ENCODE measurements at regions not wholly inside any gene's neighbourhood (a gene's known extent, or its start where the extent isn't known, plus 50 kb on each side); places are given as distances from the start of the nearest gene placed in this dataset.

DNA sequence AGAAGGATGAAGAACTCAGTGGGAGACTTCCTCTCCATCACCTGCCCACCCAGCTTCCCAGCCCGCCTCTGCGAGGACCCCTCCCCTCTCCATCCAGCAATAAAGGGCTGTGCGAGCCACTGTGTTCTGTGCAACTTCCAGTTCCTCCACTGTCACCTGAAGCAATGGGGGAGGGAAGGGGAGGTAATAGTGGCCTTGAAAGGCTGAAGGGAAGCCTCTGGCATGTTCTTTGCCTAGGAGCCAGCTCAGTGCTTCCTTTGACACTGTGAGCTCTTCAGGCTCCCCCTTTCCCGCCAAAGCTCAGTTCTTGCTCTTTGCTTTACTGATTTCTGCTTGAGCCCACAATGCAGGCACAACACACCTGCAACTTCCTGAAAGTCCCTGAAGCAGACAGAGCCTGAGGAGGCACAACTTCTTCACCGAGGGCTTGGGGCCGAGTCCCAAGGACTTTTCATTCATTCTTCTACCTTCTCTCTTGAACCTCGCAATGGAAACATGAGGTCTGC, 73.2 kb upstream of the DOCK9 start:
- Mint-ChIP-seq H3K27me3 (ENCODE audit: low read depth) (no peaks in the 10 kb centered on the region), H3K4me1 (peaks cover 39% of the 10 kb centered on the region), H3K36me3 (no peaks in the 10 kb centered on the region), H3K27ac (no peak overlapping the region), H3K9me3 (no peaks in the 10 kb centered on the region), H3K4me3 (no peak overlapping the region)
- CTCF ChIA-PET: interaction anchor here (0.7 to 3.1 kb wide), 3 partner anchors 22 to 384 kb away, joined by 3 to 13 read pairs (median 4); no protein-coding TSS in a partner anchor
- no peak for TF ChIP-seq OVOL2 (CRISPR knock-in tag; IDR thresholded peaks at IDR 0.05; ENCODE audit: borderline replicate concordance)
- TF ChIP-seq ZNF317 (CRISPR knock-in tag; IDR thresholded peaks at IDR 0.05; ENCODE audit: borderline replicate concordance, low read depth): no peak
- TF ChIP-seq, protein P1, sequence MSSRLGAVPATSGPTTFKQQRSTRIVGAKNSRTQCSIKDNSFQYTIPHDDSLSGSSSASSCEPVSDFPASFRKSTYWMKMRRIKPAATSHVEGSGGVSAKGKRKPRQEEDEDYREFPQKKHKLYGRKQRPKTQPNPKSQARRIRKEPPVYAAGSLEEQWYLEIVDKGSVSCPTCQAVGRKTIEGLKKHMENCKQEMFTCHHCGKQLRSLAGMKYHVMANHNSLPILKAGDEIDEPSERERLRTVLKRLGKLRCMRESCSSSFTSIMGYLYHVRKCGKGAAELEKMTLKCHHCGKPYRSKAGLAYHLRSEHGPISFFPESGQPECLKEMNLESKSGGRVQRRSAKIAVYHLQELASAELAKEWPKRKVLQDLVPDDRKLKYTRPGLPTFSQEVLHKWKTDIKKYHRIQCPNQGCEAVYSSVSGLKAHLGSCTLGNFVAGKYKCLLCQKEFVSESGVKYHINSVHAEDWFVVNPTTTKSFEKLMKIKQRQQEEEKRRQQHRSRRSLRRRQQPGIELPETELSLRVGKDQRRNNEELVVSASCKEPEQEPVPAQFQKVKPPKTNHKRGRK (CRISPR knock-in tag; IDR thresholded peaks at IDR 0.05; ENCODE audit: borderline replicate concordance): no peak
- no peak for TF ChIP-seq GABPB1 (CRISPR knock-in tag; IDR thresholded peaks at IDR 0.05)
- TF ChIP-seq, protein P2, sequence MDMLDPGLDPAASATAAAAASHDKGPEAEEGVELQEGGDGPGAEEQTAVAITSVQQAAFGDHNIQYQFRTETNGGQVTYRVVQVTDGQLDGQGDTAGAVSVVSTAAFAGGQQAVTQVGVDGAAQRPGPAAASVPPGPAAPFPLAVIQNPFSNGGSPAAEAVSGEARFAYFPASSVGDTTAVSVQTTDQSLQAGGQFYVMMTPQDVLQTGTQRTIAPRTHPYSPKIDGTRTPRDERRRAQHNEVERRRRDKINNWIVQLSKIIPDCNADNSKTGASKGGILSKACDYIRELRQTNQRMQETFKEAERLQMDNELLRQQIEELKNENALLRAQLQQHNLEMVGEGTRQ (CRISPR knock-in tag; IDR thresholded peaks at IDR 0.05): no peak
- TF ChIP-seq NFE2L1 (CRISPR knock-in tag; IDR thresholded peaks at IDR 0.05): no peak
- TF ChIP-seq MXD4 (CRISPR knock-in tag; IDR thresholded peaks at IDR 0.05; ENCODE audit: borderline replicate concordance): no peak
- TF ChIP-seq ZNF423 (CRISPR knock-in tag; IDR thresholded peaks at IDR 0.05): no peak
- TF ChIP-seq FOXJ3 (CRISPR knock-in tag; IDR thresholded peaks at IDR 0.05; ENCODE audit: borderline replicate concordance): no peak
- no peak for TF ChIP-seq TCF7 (CRISPR knock-in tag; IDR thresholded peaks at IDR 0.05; ENCODE audit: low read depth)
- no peak for TF ChIP-seq NR2C2 (CRISPR knock-in tag; IDR thresholded peaks at IDR 0.05)
- no peak for TF ChIP-seq TP53 (CRISPR knock-in tag; IDR thresholded peaks at IDR 0.05)
- TF ChIP-seq, protein P3, sequence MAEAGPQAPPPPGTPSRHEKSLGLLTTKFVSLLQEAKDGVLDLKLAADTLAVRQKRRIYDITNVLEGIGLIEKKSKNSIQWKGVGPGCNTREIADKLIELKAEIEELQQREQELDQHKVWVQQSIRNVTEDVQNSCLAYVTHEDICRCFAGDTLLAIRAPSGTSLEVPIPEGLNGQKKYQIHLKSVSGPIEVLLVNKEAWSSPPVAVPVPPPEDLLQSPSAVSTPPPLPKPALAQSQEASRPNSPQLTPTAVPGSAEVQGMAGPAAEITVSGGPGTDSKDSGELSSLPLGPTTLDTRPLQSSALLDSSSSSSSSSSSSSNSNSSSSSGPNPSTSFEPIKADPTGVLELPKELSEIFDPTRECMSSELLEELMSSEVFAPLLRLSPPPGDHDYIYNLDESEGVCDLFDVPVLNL (CRISPR knock-in tag; IDR thresholded peaks at IDR 0.05; ENCODE audit: borderline replicate concordance, low read depth): no peak
- TF ChIP-seq ZMAT4 (CRISPR knock-in tag; IDR thresholded peaks at IDR 0.05): no peak
- no peak for TF ChIP-seq CDX4 (CRISPR knock-in tag; IDR thresholded peaks at IDR 0.05; ENCODE audit: borderline replicate concordance)
- TF ChIP-seq, protein P4, sequence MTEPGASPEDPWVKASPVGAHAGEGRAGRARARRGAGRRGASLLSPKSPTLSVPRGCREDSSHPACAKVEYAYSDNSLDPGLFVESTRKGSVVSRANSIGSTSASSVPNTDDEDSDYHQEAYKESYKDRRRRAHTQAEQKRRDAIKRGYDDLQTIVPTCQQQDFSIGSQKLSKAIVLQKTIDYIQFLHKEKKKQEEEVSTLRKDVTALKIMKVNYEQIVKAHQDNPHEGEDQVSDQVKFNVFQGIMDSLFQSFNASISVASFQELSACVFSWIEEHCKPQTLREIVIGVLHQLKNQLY (CRISPR knock-in tag; IDR thresholded peaks at IDR 0.05): no peak
- DNase-seq (ENCODE audit: low spot score) (no peak), ATAC-seq (peak; percentile 38)
- POLR2A ChIA-PET: no interaction called here

DNA sequence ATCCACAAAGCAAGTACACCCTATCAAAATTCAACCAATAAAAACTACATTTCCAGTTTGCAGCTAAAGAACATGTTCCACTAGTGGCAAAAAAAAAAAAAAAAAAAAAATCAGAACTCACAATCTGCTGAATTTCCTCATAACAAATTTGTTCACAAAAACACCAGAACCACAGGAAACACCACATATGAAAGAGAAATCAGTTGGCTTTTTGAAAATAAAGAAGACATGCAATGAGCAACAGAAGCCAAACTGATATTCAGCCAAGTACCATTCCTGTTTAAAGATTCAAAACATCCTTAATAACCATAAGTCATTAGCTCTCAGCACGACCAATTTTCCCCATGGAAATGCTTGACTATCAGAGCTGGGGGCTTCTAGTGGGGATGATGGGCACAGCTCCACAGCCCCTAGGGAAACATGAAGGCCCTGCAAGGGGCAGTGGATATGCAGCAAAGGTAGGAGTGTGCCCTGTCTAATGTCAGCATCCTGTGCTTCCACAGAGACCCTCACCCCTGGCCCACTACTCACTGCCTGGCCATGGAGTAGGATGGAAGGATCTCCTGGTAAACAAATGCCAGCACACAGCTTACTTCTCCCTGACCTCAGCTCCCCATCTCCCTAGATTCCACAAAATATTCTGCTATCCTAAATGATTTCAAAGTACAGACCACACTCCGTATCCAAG, 74.0 kb upstream of the DOCK9 start:
- Mint-ChIP-seq H3K4me3 (no peak overlapping the region), H3K36me3 (no peaks in the 10 kb centered on the region), H3K4me1 (peaks cover 41% of the 10 kb centered on the region), H3K27me3 (ENCODE audit: low read depth) (no peaks in the 10 kb centered on the region), H3K27ac (0 out of 2 replicates have a peak overlapping the region, but pooled peaks have one; percentile 2), H3K9me3 (no peaks in the 10 kb centered on the region)
- ATAC-seq (no peak), DNase-seq (ENCODE audit: low spot score) (no peak)
- TF ChIP-seq MAX (CRISPR knock-in tag; IDR thresholded peaks at IDR 0.05) (no peak), PRRX2 (CRISPR knock-in tag; IDR thresholded peaks at IDR 0.05) (no peak), TP53 (CRISPR knock-in tag; IDR thresholded peaks at IDR 0.05) (no peak)
- POLR2A ChIA-PET: no interaction called here
- CTCF ChIA-PET: interaction anchor here (3.1 kb wide), 1 partner anchor 23 kb away, joined by 13 read pairs; no protein-coding TSS in a partner anchor

All from WTC11 (cell line).